Hematopoietic multipotent progenitor cell treated with erythropoietin and hydrocortisone succinate and interleukin-3 and kit ligand, for 4 days (in vitro differentiated cells): ENCODE measurements at regions not wholly inside any gene's neighbourhood (a gene's known extent, or its start where the extent isn't known, plus 50 kb on each side); places are given as distances from the start of the nearest gene placed in this dataset.
"Not testable (repeated sequence)": the region's sequence is repeated elsewhere in the genome, so short reads cannot be mapped to it uniquely, and the experiment has no call there.

Source experiments
- DNase-seq: peaks from one replicate; pipeline ENCODE4 v3.0.0-alpha.2; 2015

- not testable (repeated sequence) for DNase-seq
These were observed 84.0 kb upstream of the USP29 start for GRCh38 chr19:57035740-57036139.

- DNase-seq = no peak
These were observed 82.2 kb upstream of the USP29 start for GRCh38 chr19:57037556-57037955.

- DNase-seq = no peak
These were observed 72.0 kb upstream of the USP29 start for GRCh38 chr19:57047743-57048142.

- DNase-seq = no peak
These were observed 68.9 kb upstream of the USP29 start for GRCh38 chr19:57050863-57051262.

GRCh38 chr19:57052081-57052480 is 67.7 kb upstream of the USP29 start:
- DNase-seq = no peak

- no peak for DNase-seq
These were observed 66.4 kb upstream of the USP29 start for GRCh38 chr19:57053401-57053800.

- DNase-seq = no peak
These were observed 63.8 kb upstream of the USP29 start for GRCh38 chr19:57055956-57056355.

- DNase-seq = no peak
These were observed 62.6 kb upstream of the USP29 start for GRCh38 chr19:57057036-57057686.

- DNase-seq = no peak
These were observed 60.9 kb upstream of the USP29 start for GRCh38 chr19:57058871-57059270.

GRCh38 chr19:57063070-57063469 is 56.7 kb upstream of the USP29 start:
- DNase-seq = no peak

- no peak for DNase-seq
These were observed 52.3 kb upstream of the USP29 start for GRCh38 chr19:57067440-57067839.

GRCh38 chr19:57068311-57068710 is 51.5 kb upstream of the USP29 start:
- no peak for DNase-seq

- no peak for DNase-seq
These were observed 50.7 kb upstream of the USP29 start for GRCh38 chr19:57068921-57069697.
